Large intestine (tissue), 3 donors: ENCODE measurements at regions not wholly inside any gene's neighbourhood (a gene's known extent, or its start where the extent isn't known, plus 50 kb on each side); places are given as distances from the start of the nearest gene placed in this dataset.

Experiments used
- DNase-seq, 2 donors: peaks; one replicate each; pipeline versions ENCODE4 v3.0.0 to v3.0.0-alpha.2; 2013
- H3K27ac ChIP-seq: one replicate; pipeline ENCODE4 v1.5.1; 2013; ENCODE audit warnings: low read length
- H3K27me3 ChIP-seq: 2 replicates; pipeline ENCODE4 v1.6.1; 2013; ENCODE audit warnings: low read length; ENCODE audit not compliant: control insufficient read depth, insufficient read depth
- H3K36me3 ChIP-seq: 2 replicates; pipeline ENCODE4 v1.6.1; 2013; ENCODE audit warnings: low read length; ENCODE audit not compliant: control insufficient read depth, insufficient read depth
- H3K4me1 ChIP-seq: one replicate; pipeline ENCODE4 v1.6.1; 2013; ENCODE audit warnings: low read length; ENCODE audit not compliant: control insufficient read depth, insufficient read depth
- H3K4me3 ChIP-seq: one replicate; pipeline ENCODE4 v1.5.1; 2013; ENCODE audit warnings: low read length
- H3K9me3 ChIP-seq: one replicate; pipeline ENCODE4 v1.6.1; 2013; ENCODE audit warnings: mild to moderate bottlenecking, low read depth, low read length, moderate library complexity; ENCODE audit not compliant: control insufficient read depth
- WGBS: methylation state at CpG from one replicate; pipeline ENCODE4 v1.1.5; 2013; ENCODE audit warnings: low lambda C conversion rate; ENCODE audit not compliant: insufficient coverage; 5-methylcytosine and 5-hydroxymethylcytosine counted together

DNA sequence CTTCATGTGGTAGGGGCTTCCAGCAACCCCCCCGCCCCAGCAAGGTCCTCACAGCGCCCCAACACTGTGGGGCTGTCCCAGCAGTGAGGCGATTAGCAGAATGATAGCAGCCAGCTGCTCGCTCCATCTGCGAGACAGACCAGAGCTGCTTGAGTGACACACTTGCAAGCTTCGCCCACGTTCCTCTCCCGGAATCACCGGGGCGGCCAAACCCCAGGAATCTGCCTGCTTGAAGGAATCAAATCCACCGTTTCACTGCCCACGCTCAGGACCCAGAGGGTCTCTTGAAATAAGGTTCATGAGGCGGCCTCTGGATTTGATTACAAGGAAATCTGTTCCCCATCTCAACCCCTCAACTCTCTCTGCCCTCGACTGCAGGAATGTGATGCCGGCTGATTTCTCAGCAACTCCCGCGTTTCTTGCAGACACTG lies 356.0 kb downstream of the C16orf95 start:
- Histone ChIP-seq H3K27me3 (peaks cover 17% of the 10 kb centered on the region), H3K4me1 (peaks cover 7% of the 10 kb centered on the region)
- DNase-seq: no peak

DNA sequence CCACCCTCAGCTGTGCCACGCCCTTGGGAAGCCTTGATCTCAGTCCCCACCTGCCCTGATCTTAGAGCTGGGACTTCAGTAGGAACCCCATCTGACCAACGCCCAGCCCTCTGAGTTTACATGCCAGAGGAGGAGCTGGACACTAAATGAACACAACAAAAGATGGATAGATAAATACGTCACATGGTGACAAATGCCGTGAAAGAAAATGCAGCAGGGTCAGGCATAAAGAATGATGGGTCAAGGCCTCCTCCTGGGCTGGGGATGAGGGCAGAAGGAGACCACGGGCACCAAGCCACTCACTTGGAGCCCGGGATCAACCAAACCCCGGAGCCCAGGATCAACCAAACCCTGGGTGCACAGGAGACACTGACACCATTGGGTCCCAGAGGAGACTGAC lies 354.9 kb downstream of the C16orf95 start:
- H3K27me3 ChIP-seq: peaks cover 17% of the 10 kb centered on the region
- H3K9me3 ChIP-seq: no peaks in the 10 kb centered on the region
- no peaks in the 10 kb centered on the region for H3K36me3 ChIP-seq
- peaks cover 7% of the 10 kb centered on the region for H3K4me1 ChIP-seq
- no peak overlapping the region for H3K27ac ChIP-seq
- no CpG with 5 or more reads among the region's 7 CpGs for WGBS
- H3K4me3 ChIP-seq: no peak overlapping the region
- DNase-seq: no peak

More for the DNA sequence above, 356.0 kb downstream of the C16orf95 start:
- Histone ChIP-seq H3K36me3 (no peaks in the 10 kb centered on the region), H3K9me3 (no peaks in the 10 kb centered on the region), H3K4me3 (no peak overlapping the region), H3K27ac (no peak overlapping the region)
- no CpG with 5 or more reads among the region's 17 CpGs for WGBS

DNA sequence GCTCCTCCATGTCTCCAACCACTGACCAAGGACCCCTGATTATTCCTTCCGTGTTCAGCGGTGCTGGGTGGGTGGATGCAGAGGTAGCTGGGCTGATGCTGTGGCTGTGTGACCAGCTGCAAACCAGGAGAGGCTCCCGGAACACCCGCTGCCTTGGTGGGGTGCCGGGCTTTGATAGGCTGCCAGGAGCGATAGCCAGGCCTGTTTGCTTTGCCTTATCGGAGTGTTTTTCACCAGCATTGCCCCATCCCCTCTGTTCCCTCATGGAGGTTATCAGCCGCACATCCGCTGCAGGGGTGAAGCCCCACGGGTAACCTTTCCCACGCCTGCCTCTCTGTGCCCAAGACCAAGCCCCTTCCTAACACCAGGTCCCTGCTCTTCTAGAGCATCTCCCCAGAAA lies 354.3 kb downstream of the C16orf95 start:
- Histone ChIP-seq H3K27ac (no peak overlapping the region), H3K9me3 (no peaks in the 10 kb centered on the region), H3K4me1 (peaks cover 7% of the 10 kb centered on the region), H3K4me3 (no peak overlapping the region), H3K36me3 (no peaks in the 10 kb centered on the region), H3K27me3 (peaks cover 17% of the 10 kb centered on the region)
- no peak for DNase-seq
- WGBS: no CpG with 5 or more reads among the region's 11 CpGs

DNA sequence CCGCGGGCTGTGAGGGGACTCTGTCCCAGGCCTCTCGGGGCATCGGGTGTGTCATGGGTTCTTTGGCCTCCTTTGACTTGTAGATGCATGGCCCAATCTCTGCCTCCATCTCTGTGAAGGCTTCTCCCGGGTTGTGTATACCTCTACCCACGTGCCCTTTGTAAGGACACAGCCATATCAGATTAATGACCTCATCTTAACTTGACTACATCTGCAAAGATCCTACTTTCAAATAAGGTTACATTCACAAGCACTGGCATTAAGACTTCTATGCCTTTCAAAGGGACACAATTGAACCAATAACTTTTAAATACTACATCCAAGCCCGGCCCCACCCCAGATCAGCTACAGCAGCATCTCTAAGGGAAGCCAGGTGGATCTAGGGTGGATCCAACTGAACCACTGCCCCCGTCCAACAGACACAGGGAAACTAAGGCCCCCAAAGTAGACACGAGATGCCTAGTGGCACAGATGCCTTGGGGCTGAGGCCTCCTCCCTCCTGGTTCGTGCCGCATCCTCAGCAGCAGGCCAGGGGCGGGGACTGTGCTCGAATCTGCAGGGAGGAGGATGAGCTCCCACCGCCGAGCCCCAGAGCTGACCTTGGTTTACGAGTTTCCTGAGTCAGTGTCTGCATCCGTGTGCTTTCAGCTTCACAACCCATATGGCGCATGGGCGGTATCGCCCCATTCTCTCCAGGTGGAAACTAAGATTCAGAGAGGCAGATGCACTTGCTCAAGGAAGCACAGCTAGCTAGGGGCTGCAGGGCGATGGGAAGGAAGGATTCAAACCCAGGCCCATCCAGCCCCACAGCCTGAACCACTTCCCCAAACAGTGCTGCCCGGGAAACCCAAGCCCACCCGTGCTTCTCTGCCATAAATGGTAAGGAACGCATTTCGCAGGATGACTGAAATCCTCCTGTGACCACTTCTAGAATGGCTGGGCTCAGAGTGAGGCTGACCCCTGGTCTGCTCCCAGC lies 353.3 kb downstream of the C16orf95 start:
- H3K27me3 ChIP-seq: peaks cover 14% of the 10 kb centered on the region
- no peaks in the 10 kb centered on the region for H3K36me3 ChIP-seq
- H3K9me3 ChIP-seq: no peaks in the 10 kb centered on the region
- no peak for DNase-seq
- peaks cover 4% of the 10 kb centered on the region for H3K4me1 ChIP-seq
- WGBS: no CpG with 5 or more reads among the region's 25 CpGs
- no peak overlapping the region for H3K27ac ChIP-seq
- no peak overlapping the region for H3K4me3 ChIP-seq

DNA sequence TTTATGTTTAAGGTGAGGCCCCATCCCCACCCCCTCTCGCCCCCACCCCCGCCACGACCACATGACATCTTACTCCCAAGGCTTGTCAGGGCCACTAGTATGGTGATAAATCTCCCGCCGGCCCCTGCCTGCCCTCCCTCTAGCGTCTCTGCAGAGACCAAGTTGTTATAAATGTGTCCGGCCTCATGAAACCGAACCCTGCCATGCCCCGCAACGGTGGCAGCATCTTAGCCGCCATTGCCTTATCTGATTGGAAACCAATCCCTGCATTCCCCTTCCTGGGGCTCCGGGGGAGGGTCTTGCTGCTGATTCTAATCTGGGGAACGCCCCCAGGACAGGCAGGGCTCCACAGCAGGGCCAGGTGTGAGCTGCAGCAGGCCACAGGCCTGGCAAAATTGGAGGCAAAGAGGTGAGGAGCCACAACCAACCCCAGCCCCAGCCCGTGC lies 352.4 kb downstream of the C16orf95 start:
- DNase-seq: no peak
- WGBS: no CpG with 5 or more reads among the region's 14 CpGs
- no peaks in the 10 kb centered on the region for H3K9me3 ChIP-seq
- peaks cover 2% of the 10 kb centered on the region for H3K4me1 ChIP-seq
- H3K27ac ChIP-seq: no peak overlapping the region
- peaks cover 8% of the 10 kb centered on the region for H3K27me3 ChIP-seq
- H3K36me3 ChIP-seq: no peaks in the 10 kb centered on the region
- no peak overlapping the region for H3K4me3 ChIP-seq

DNA sequence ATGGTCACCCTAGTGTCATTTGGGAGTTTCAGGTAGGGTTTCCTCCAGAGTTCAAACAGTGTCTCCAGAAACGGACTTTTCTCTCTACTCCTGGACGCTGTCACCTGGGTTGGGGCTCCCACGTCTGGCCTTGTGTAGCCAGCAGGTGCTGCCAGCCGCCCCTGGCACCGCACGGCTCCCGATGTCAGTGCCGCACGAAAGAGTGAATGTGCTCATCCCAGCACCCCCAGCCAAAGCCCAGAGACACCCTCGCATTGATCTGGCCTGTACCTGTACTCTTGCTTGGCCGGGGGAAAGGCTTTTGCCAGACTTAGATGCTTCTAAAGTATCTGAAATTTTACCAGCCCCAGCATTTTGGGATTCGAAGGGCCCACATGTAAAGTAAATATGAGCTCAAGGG lies 351.9 kb downstream of the C16orf95 start:
- no peak for DNase-seq
- H3K4me3 ChIP-seq: no peak overlapping the region
- H3K27me3 ChIP-seq: peaks cover 3% of the 10 kb centered on the region
- peaks cover 2% of the 10 kb centered on the region for H3K4me1 ChIP-seq
- H3K9me3 ChIP-seq: no peaks in the 10 kb centered on the region
- no peaks in the 10 kb centered on the region for H3K36me3 ChIP-seq
- WGBS: 57% methylated on average over 1 of the region's 12 CpGs
- no peak overlapping the region for H3K27ac ChIP-seq

DNA sequence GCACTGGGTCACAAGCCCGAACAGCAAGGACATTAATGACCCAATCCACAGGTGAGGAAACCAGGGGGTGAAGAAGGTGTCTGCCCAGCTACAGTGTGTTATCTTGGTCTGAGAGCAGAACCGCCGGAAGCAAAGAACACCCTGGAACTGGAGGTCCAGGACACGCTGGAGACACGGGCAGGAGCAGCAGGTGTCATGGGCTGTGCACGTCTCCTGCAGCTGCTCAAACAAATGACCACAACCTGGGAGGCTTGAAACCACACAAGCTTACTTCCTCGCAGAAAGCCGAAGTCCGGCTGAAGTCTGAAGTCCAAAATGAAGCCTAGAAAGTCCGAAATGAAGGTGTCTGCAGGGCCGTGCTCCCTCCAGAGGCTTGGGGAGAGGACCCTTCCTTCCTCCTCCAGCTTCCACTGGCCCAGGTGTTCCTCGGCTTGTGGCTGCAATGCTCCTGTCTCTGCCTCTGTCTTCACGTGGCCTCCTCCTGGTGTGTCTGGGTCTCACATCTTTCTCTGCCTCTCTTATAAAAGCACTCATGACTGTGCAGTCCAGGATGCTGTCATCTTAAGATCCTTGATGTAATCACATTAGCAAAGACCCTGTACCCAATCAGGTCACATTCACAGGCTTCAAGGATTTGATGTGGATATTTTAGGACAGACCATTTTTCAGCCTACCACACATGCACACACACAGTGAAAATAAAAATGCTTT lies 351.2 kb downstream of the C16orf95 start:
- Histone ChIP-seq H3K9me3 (no peaks in the 10 kb centered on the region), H3K27ac (no peak overlapping the region), H3K4me3 (no peak overlapping the region), H3K36me3 (no peaks in the 10 kb centered on the region), H3K27me3 (no peaks in the 10 kb centered on the region), H3K4me1 (peaks cover 2% of the 10 kb centered on the region)
- no CpG with 5 or more reads among the region's 13 CpGs for WGBS
- peak in 1 of 2 donors; percentile 71 for DNase-seq

DNA sequence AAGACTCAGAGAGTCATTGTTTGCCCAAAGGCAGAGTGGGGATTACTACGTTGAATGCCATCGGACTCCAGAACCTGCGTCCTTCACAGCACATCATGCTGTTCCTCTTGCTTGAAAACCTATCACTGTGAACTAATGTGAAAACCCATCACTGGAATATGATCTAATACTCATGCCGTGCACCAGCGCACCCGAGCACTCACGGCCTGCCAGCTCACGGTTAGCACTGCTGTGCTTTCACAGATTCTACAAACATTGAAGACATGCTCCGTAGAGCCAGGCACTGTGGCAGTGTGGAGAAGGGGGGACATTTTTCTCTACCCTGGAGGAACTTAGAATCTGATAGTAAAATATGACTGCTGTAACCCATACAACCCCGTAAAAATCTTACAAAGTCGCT lies 350.4 kb downstream of the C16orf95 start:
- Histone ChIP-seq H3K27me3 (no peaks in the 10 kb centered on the region), H3K27ac (no peak overlapping the region), H3K4me3 (no peak overlapping the region), H3K4me1 (peaks cover 5% of the 10 kb centered on the region), H3K36me3 (no peaks in the 10 kb centered on the region), H3K9me3 (no peaks in the 10 kb centered on the region)
- no peak for DNase-seq
- no CpG with 5 or more reads among the region's 11 CpGs for WGBS

DNA sequence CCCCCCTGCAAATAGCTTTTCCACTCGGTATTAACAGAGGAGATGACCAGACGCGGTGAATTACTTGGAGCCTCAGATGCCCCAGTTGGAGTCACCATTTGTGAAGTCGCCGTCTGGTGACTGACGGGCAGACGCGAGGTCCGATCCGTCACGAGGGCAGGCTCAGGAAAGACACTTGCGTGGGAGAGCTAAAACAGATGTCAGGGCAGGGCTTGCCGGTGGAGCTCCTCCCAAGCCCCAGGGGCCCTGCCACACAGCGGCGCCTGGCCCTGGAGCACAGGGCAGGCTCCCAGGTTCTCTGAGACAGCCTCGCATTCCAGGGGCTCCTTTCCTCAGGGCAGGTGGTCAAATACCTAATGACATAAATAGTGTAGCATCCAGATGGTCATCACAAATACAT lies 348.3 kb downstream of the C16orf95 start:
- DNase-seq: no peak
- WGBS: no CpG with 5 or more reads among the region's 16 CpGs
- H3K9me3 ChIP-seq: no peaks in the 10 kb centered on the region

DNA sequence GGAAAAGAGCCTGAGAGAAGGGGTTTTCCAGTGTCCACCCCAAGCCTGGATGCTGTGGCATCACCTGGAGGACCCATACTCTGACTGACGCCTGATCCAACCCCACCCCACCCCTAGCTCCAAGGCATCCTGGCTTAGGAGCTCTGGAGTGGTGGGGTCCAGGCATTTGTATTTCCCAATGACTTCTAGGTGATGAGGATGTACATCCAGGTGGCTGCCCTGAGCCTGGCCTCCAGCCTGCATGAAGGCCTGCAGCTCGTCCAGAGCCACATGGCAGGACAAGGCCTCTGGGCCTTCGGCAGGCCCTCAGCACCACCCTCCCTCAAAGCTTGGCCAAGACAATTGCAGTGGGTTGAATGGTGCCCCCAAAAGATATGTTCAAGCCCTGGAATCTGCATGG lies 347.5 kb downstream of the C16orf95 start:
- H3K9me3 ChIP-seq: peaks cover 3% of the 10 kb centered on the region
- WGBS: no CpG with 5 or more reads among the region's 3 CpGs
- no peak overlapping the region for H3K27ac ChIP-seq
- H3K4me3 ChIP-seq: no peak overlapping the region
- H3K27me3 ChIP-seq: no peaks in the 10 kb centered on the region
- no peak for DNase-seq
- H3K36me3 ChIP-seq: no peaks in the 10 kb centered on the region
- peaks cover 5% of the 10 kb centered on the region for H3K4me1 ChIP-seq

More for the DNA sequence above, 348.3 kb downstream of the C16orf95 start:
- Histone ChIP-seq H3K27me3 (no peaks in the 10 kb centered on the region), H3K4me3 (no peak overlapping the region), H3K27ac (no peak overlapping the region), H3K36me3 (no peaks in the 10 kb centered on the region), H3K4me1 (peaks cover 5% of the 10 kb centered on the region)
